CD14-positive monocyte (primary cell): ENCODE measurements at regions not wholly inside any gene's neighbourhood (a gene's known extent, or its start where the extent isn't known, plus 50 kb on each side); places are given as distances from the start of the nearest gene placed in this dataset. TPM values are rescaled to one million over a fixed set of nuclear protein-coding genes. Genes with fewer than 3 reads are reported as not detected.

Source experiments
- DNase-seq, 3 donors: peaks; one replicate each; pipeline ENCODE4 v3.0.0-alpha.2; 2011 to 2022
- H2AFZ ChIP-seq: 2 replicates; pipeline ENCODE4 v1.6.0; 2012; ENCODE audit warnings: mild to moderate bottlenecking, low read depth, low read length, inconsistent platforms; ENCODE audit not compliant: insufficient read depth, poor library complexity, severe bottlenecking
- H3K27ac ChIP-seq, 2 donors: 1 replicate in 1 of 2; 2 replicates in 1 of 2; pipeline ENCODE4 v1.5.1; 2012 to 2013; ENCODE audit warnings: low read length in 2 of 2, control low read depth in 1 of 2, inconsistent platforms in 1 of 2, low read depth in 1 of 2, mild to moderate bottlenecking in 1 of 2
- H3K27me3 ChIP-seq, 2 donors: one replicate each; pipeline versions ENCODE4 v1.6.0 to v1.6.1; 2011 to 2013; ENCODE audit warnings: low read length in 2 of 2; ENCODE audit not compliant: control insufficient read depth in 2 of 2, insufficient read depth in 2 of 2
- H3K36me3 ChIP-seq, 2 donors: replicated peaks in 1 of 2; 1 replicate in 1 of 2; 2 replicates in 1 of 2; pipeline versions ENCODE4 v1.5.1 to v1.6.1; 2012 to 2013; ENCODE audit warnings: low read length in 2 of 2, control low read depth in 1 of 2, inconsistent platforms in 1 of 2, mild to moderate bottlenecking in 1 of 2; ENCODE audit not compliant: insufficient read depth in 2 of 2, control insufficient read depth in 1 of 2
- H3K4me1 ChIP-seq, 2 donors: 1 replicate in 1 of 2; 2 replicates in 1 of 2; pipeline versions ENCODE4 v1.5.1 to v1.6.1; 2012 to 2013; ENCODE audit warnings: low read length in 2 of 2, control low read depth in 1 of 2, inconsistent platforms in 1 of 2, mild to moderate bottlenecking in 1 of 2, moderate library complexity in 1 of 2; ENCODE audit not compliant: insufficient read depth in 2 of 2, control insufficient read depth in 1 of 2
- H3K4me2 ChIP-seq: replicated peaks from 2 replicates; pipeline ENCODE3; 2012; ENCODE audit warnings: low read length, moderate library complexity, mild to moderate bottlenecking; ENCODE audit not compliant: poor library complexity, severe bottlenecking; ENCODE audit errors: extremely low read depth
- H3K4me3 ChIP-seq, 3 experiments: fragments of 200-600 bp in 1 of 3; sonication (generic) in 1 of 3; replicated peaks in 1 of 3; 1 replicate in 2 of 3; 2 replicates in 1 of 3; pipeline ENCODE4 v1.5.1; 2011 to 2013; ENCODE audit warnings: low read length in 3 of 3, mild to moderate bottlenecking in 3 of 3, control low read depth in 2 of 3, low read depth in 2 of 3, inconsistent platforms in 1 of 3, moderate library complexity in 1 of 3
- H3K79me2 ChIP-seq: 2 replicates; pipeline ENCODE4 v1.6.0; 2012; ENCODE audit warnings: mild to moderate bottlenecking, control low read depth, inconsistent platforms, low read length, moderate library complexity; ENCODE audit not compliant: insufficient read depth
- H3K9ac ChIP-seq: 2 replicates; pipeline ENCODE4 v1.6.0; 2017; ENCODE audit warnings: low read length, mild to moderate bottlenecking; ENCODE audit not compliant: insufficient read depth, poor library complexity, severe bottlenecking
- H3K9me3 ChIP-seq, 2 donors: replicated peaks in 1 of 2; 1 replicate in 1 of 2; 2 replicates in 1 of 2; pipeline versions ENCODE4 v1.5.1 to v1.6.1; 2012 to 2013; ENCODE audit warnings: low read length in 2 of 2, control low read depth in 1 of 2; ENCODE audit not compliant: control insufficient read depth in 1 of 2, insufficient read depth in 1 of 2
- H4K20me1 ChIP-seq: 2 replicates; pipeline ENCODE4 v1.6.0; 2012; ENCODE audit warnings: mild to moderate bottlenecking, low read length, control low read depth, moderate library complexity; ENCODE audit not compliant: insufficient read depth
- H3K27ac Mint-ChIP-seq, 7 donors: one replicate each; pipeline ENCODE4 v1.8.0; 2020; ENCODE audit warnings: mild to moderate bottlenecking in 7 of 7, mixed read lengths in 7 of 7, moderate library complexity in 6 of 7, inconsistent platforms in 2 of 7
- H3K27me3 Mint-ChIP-seq, 3 donors: one replicate each; pipeline ENCODE4 v1.8.0; 2021 to 2022; ENCODE audit warnings: low read depth in 3 of 3, mild to moderate bottlenecking in 3 of 3, mixed read lengths in 3 of 3, moderate library complexity in 3 of 3, inconsistent platforms in 1 of 3
- H3K36me3 Mint-ChIP-seq, 2 donors: one replicate each; pipeline ENCODE4 v1.8.0; 2020; ENCODE audit warnings: mixed read lengths in 2 of 2, inconsistent platforms in 1 of 2, mild to moderate bottlenecking in 1 of 2
- H3K4me1 Mint-ChIP-seq: one replicate; pipeline ENCODE4 v1.8.0; 2020; ENCODE audit warnings: mild to moderate bottlenecking, mixed read lengths
- H3K4me3 Mint-ChIP-seq, 2 donors: one replicate each; pipeline ENCODE4 v1.8.0; 2020; ENCODE audit warnings: mild to moderate bottlenecking in 2 of 2, mixed read lengths in 2 of 2, moderate library complexity in 1 of 2
- H3K9me3 Mint-ChIP-seq, 7 donors: one replicate each; pipeline ENCODE4 v1.8.0; 2020 to 2022; ENCODE audit warnings: mixed read lengths in 7 of 7, mild to moderate bottlenecking in 6 of 7, moderate library complexity in 6 of 7, inconsistent platforms in 2 of 7
- WGBS: methylation state at CpG from one replicate; pipeline ENCODE4 v1.1.5; 2013; ENCODE audit warnings: missing lambda C conversion rate; ENCODE audit not compliant: insufficient coverage; 5-methylcytosine and 5-hydroxymethylcytosine counted together
- intact Hi-C, 2 donors: fragments of 100-400 bp; cut with micrococcal nuclease; formaldehyde crosslinking; loops; one replicate each; pipeline versions ENCODE4 v1.15.0 to v1.15.1; 2023
- small RNA-seq: library from RNA; depleted of rRNA; stranded (forward); fragments of <200 nt; gene quantifications from one replicate; pipeline ENCODE3, GENCODE V24; 2012; ENCODE audit warnings: low read depth; ENCODE audit not compliant: insufficient read length
- TF ChIP-seq, protein P1 (sequence below): fragments of 200-600 bp; IDR thresholded peaks from one replicate; pipeline ENCODE4 v1.8.0; 2022; ENCODE audit warnings: antibody characterized with exemption, mild to moderate bottlenecking

DNA sequence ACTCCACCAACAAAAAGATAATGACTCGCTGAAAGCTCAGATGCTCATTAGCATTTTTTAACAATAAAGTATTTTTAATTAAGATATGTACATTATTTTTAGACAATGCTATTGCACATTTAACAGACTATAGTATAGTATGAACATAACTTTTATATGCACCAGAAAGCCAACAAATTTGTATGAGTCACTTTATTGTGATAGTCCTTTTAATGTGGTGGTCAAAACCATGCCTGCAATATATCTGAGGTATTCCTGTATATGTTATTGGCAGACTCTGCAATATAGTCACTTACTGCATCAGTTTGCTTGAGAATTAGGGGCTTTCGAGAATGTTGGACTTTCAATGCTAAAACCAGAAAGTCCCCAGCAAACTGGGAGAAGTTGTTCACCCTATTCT is 51.7 kb upstream of the CCDC196 start:
- no peaks in the 10 kb centered on the region for H3K27me3 ChIP-seq
- H3K4me3 Mint-ChIP-seq = no peak overlapping the region
- peaks cover 0 to under 1% of the 10 kb centered on the region in 2 donors for H3K9me3 ChIP-seq
- H3K9ac ChIP-seq = no peak overlapping the region
- no peak overlapping the region for H3K4me3 ChIP-seq
- H3K27me3 Mint-ChIP-seq = peaks cover 0 to 2% (median 0%) of the 10 kb centered on the region in 3 donors
- no peaks in the 10 kb centered on the region for H3K4me1 Mint-ChIP-seq
- H3K27ac Mint-ChIP-seq = no peak overlapping the region
- H4K20me1 ChIP-seq = no peaks in the 10 kb centered on the region
- H2AFZ ChIP-seq = no peak overlapping the region
- no peak for DNase-seq
- no peaks in the 10 kb centered on the region for H3K36me3 Mint-ChIP-seq
- WGBS = no CpG with 5 or more reads among the region's 2 CpGs
- no peak overlapping the region for H3K4me2 ChIP-seq
- H3K79me2 ChIP-seq = no peaks in the 10 kb centered on the region
- intact Hi-C loops = no loop called here
- no peaks in the 10 kb centered on the region for H3K36me3 ChIP-seq
- H3K4me1 ChIP-seq = no peaks in the 10 kb centered on the region
- TF ChIP-seq, protein P1, sequence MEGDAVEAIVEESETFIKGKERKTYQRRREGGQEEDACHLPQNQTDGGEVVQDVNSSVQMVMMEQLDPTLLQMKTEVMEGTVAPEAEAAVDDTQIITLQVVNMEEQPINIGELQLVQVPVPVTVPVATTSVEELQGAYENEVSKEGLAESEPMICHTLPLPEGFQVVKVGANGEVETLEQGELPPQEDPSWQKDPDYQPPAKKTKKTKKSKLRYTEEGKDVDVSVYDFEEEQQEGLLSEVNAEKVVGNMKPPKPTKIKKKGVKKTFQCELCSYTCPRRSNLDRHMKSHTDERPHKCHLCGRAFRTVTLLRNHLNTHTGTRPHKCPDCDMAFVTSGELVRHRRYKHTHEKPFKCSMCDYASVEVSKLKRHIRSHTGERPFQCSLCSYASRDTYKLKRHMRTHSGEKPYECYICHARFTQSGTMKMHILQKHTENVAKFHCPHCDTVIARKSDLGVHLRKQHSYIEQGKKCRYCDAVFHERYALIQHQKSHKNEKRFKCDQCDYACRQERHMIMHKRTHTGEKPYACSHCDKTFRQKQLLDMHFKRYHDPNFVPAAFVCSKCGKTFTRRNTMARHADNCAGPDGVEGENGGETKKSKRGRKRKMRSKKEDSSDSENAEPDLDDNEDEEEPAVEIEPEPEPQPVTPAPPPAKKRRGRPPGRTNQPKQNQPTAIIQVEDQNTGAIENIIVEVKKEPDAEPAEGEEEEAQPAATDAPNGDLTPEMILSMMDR = no peak
- H3K9me3 Mint-ChIP-seq = peaks cover 3 to 15% (median 8%) of the 10 kb centered on the region in 7 donors
- H3K27ac ChIP-seq = no peak overlapping the region

DNA sequence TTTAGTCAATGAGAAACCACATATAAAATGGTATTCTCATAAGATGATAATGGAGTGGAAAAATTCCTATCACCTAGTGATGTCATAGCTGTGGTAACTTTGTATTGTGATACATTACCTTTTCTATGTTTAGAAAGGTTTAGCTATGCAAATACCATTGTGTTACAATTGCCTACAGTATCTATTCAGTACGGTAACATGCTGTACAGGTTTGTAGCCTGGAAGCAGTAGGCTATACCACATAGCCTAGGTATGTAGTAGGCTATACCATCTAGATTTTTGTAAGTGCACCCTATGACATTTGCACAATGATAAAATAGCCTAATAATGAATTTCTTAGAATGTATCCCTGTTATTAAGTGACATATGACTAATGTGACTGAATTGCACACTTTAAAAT is 50.5 kb upstream of the CCDC196 start:
- intact Hi-C loops = no loop called here
- H4K20me1 ChIP-seq = no peaks in the 10 kb centered on the region
- H3K4me3 Mint-ChIP-seq = no peak overlapping the region
- H3K4me1 ChIP-seq = no peaks in the 10 kb centered on the region
- H3K4me3 ChIP-seq = no peak overlapping the region
- H3K27ac ChIP-seq = no peak overlapping the region
- no peaks in the 10 kb centered on the region for H3K27me3 ChIP-seq
- H3K27ac Mint-ChIP-seq = no peak overlapping the region
- H3K79me2 ChIP-seq = no peaks in the 10 kb centered on the region
- no peak for DNase-seq
- WGBS = no CpG with 5 or more reads among the region's 1 CpG
- H3K4me2 ChIP-seq = no peak overlapping the region
- H3K9me3 Mint-ChIP-seq = peaks cover 4 to 23% (median 16%) of the 10 kb centered on the region in 7 donors
- TF ChIP-seq, protein P1 = no peak
- H3K4me1 Mint-ChIP-seq = no peaks in the 10 kb centered on the region
- no peaks in the 10 kb centered on the region for H3K36me3 Mint-ChIP-seq
- no peaks in the 10 kb centered on the region for H3K36me3 ChIP-seq
- no peak overlapping the region for H3K9ac ChIP-seq
- peaks cover 0 to 6% of the 10 kb centered on the region in 2 donors for H3K9me3 ChIP-seq
- peaks cover 0 to 2% (median 0%) of the 10 kb centered on the region in 3 donors for H3K27me3 Mint-ChIP-seq
- H2AFZ ChIP-seq = no peak overlapping the region

Small RNA genes lying in the stretch of these regions (small RNA-seq; reads per million reads assigned to genes)
- gene RF00019 = not detected
